ENCODE measurements at regions not wholly inside any gene's neighbourhood (a gene's known extent, or its start where the extent isn't known, plus 50 kb on each side); places are given as distances from the start of the nearest gene placed in this dataset.
"Not testable (repeated sequence)": the region's sequence is repeated elsewhere in the genome, so short reads cannot be mapped to it uniquely, and the experiment has no call there.

GRCh38 chr2:72078773-72079172 lies 68.9 kb downstream of the CYP26B1 start:
- H3K36me3 Mint-ChIP-seq, result no peaks in the 10 kb centered on the region
- ATAC-seq, result no peak
- H3K9me3 Mint-ChIP-seq, result peaks cover 6% of the 10 kb centered on the region
- no peak overlapping the region for H3K4me3 Mint-ChIP-seq
- H3K4me1 Mint-ChIP-seq, result no peaks in the 10 kb centered on the region
- no peak overlapping the region for H3K27ac Mint-ChIP-seq
- H3K27me3 Mint-ChIP-seq, result peaks cover 5% of the 10 kb centered on the region

- Mint-ChIP-seq H3K36me3 (no peaks in the 10 kb centered on the region), H3K9me3 (peaks cover 9% of the 10 kb centered on the region), H3K4me1 (no peaks in the 10 kb centered on the region), H3K4me3 (no peak overlapping the region), H3K27ac (no peak overlapping the region), H3K27me3 (peaks cover 5% of the 10 kb centered on the region)
- ATAC-seq, result no peak
Measured at GRCh38 chr2:72077702-72078169, 69.9 kb downstream of the CYP26B1 start.

- H3K4me3 Mint-ChIP-seq, H3K4me1 Mint-ChIP-seq: not testable (repeated sequence)
- peaks cover 13% of the 10 kb centered on the region for H3K9me3 Mint-ChIP-seq
Measured at GRCh38 chr2:72073373-72073772, 74.3 kb downstream of the CYP26B1 start.

GRCh38 chr2:72064197-72064596 lies 83.5 kb downstream of the CYP26B1 start:
- not testable (repeated sequence) for H3K4me1 Mint-ChIP-seq, H3K4me3 Mint-ChIP-seq, ATAC-seq, H3K36me3 Mint-ChIP-seq, H3K27ac Mint-ChIP-seq, H3K9me3 Mint-ChIP-seq
- H3K27me3 Mint-ChIP-seq, result peaks cover 39% of the 10 kb centered on the region

More at GRCh38 chr2:72073373-72073772, 74.3 kb downstream of the CYP26B1 start:
- not testable (repeated sequence) for H3K27ac Mint-ChIP-seq, H3K36me3 Mint-ChIP-seq, H3K27me3 Mint-ChIP-seq, ATAC-seq

- Mint-ChIP-seq H3K4me3 (no peak overlapping the region), H3K27ac (no peak overlapping the region), H3K9me3 (no peaks in the 10 kb centered on the region), H3K4me1 (no peaks in the 10 kb centered on the region), H3K27me3 (peaks cover 54% of the 10 kb centered on the region), H3K36me3 (no peaks in the 10 kb centered on the region)
- ATAC-seq, result no peak
Measured at GRCh38 chr2:72062336-72062735, 85.3 kb downstream of the CYP26B1 start.

- no peak for ATAC-seq
- Mint-ChIP-seq H3K36me3 (no peaks in the 10 kb centered on the region), H3K4me1 (no peaks in the 10 kb centered on the region), H3K27ac (no peak overlapping the region), H3K27me3 (peaks cover 44% of the 10 kb centered on the region), H3K4me3 (no peak overlapping the region), H3K9me3 (no peaks in the 10 kb centered on the region)
Measured at GRCh38 chr2:72057308-72057707, 90.4 kb downstream of the CYP26B1 start.

- H3K4me3 Mint-ChIP-seq, result no peak overlapping the region
- H3K9me3 Mint-ChIP-seq, result peaks cover 11% of the 10 kb centered on the region
- no peak for ATAC-seq
- H3K27me3 Mint-ChIP-seq, result no peaks in the 10 kb centered on the region
- H3K36me3 Mint-ChIP-seq, result no peaks in the 10 kb centered on the region
- no peaks in the 10 kb centered on the region for H3K4me1 Mint-ChIP-seq
- H3K27ac Mint-ChIP-seq, result no peak overlapping the region
Measured at GRCh38 chr2:72051971-72052505, 95.6 kb downstream of the CYP26B1 start.

GRCh38 chr2:72051204-72051603 lies 96.5 kb downstream of the CYP26B1 start:
- ATAC-seq, result no peak
- no peaks in the 10 kb centered on the region for H3K27me3 Mint-ChIP-seq
- no peaks in the 10 kb centered on the region for H3K4me1 Mint-ChIP-seq
- peaks cover 13% of the 10 kb centered on the region for H3K9me3 Mint-ChIP-seq
- no peak overlapping the region for H3K27ac Mint-ChIP-seq
- H3K4me3 Mint-ChIP-seq, result no peak overlapping the region
- no peaks in the 10 kb centered on the region for H3K36me3 Mint-ChIP-seq

GRCh38 chr2:72050734-72051133 lies 96.9 kb downstream of the CYP26B1 start:
- H3K9me3 Mint-ChIP-seq, result peaks cover 13% of the 10 kb centered on the region
- no peak overlapping the region for H3K4me3 Mint-ChIP-seq
- H3K4me1 Mint-ChIP-seq, result no peaks in the 10 kb centered on the region
- no peaks in the 10 kb centered on the region for H3K27me3 Mint-ChIP-seq
- ATAC-seq, result no peak
- no peak overlapping the region for H3K27ac Mint-ChIP-seq
- no peaks in the 10 kb centered on the region for H3K36me3 Mint-ChIP-seq

GRCh38 chr2:72048881-72049477 lies 98.7 kb downstream of the CYP26B1 start:
- Mint-ChIP-seq H3K27ac (no peak overlapping the region), H3K27me3 (no peaks in the 10 kb centered on the region), H3K9me3 (peaks cover 16% of the 10 kb centered on the region), H3K4me3 (no peak overlapping the region), H3K4me1 (no peaks in the 10 kb centered on the region), H3K36me3 (no peaks in the 10 kb centered on the region)
- no peak for ATAC-seq

GRCh38 chr2:72043985-72044384 lies 103.7 kb downstream of the CYP26B1 start:
- no peak overlapping the region for H3K4me3 Mint-ChIP-seq
- no peaks in the 10 kb centered on the region for H3K36me3 Mint-ChIP-seq
- no peaks in the 10 kb centered on the region for H3K4me1 Mint-ChIP-seq
- H3K9me3 Mint-ChIP-seq, result peaks cover 24% of the 10 kb centered on the region
- no peaks in the 10 kb centered on the region for H3K27me3 Mint-ChIP-seq
- no peak overlapping the region for H3K27ac Mint-ChIP-seq
- ATAC-seq, result no peak

- Mint-ChIP-seq H3K27ac (no peak overlapping the region), H3K4me3 (no peak overlapping the region), H3K36me3 (no peaks in the 10 kb centered on the region), H3K27me3 (no peaks in the 10 kb centered on the region), H3K9me3 (peaks cover 11% of the 10 kb centered on the region), H3K4me1 (no peaks in the 10 kb centered on the region)
- no peak for ATAC-seq
Measured at GRCh38 chr2:72041638-72042111, 106.0 kb downstream of the CYP26B1 start.

GRCh38 chr2:72040629-72041571 lies 106.8 kb downstream of the CYP26B1 start:
- Mint-ChIP-seq H3K36me3 (no peaks in the 10 kb centered on the region), H3K27me3 (peaks cover 1% of the 10 kb centered on the region), H3K4me3 (no peak overlapping the region), H3K4me1 (no peaks in the 10 kb centered on the region), H3K9me3 (peaks cover 11% of the 10 kb centered on the region), H3K27ac (no peak overlapping the region)
- no peak for ATAC-seq

GRCh38 chr2:72038524-72038923 lies 109.1 kb downstream of the CYP26B1 start:
- Mint-ChIP-seq H3K9me3 (peaks cover 4% of the 10 kb centered on the region), H3K27ac (no peak overlapping the region)

GRCh38 chr2:72037261-72037666 lies 110.4 kb downstream of the CYP26B1 start:
- Mint-ChIP-seq H3K4me1 (no peaks in the 10 kb centered on the region), H3K36me3 (no peaks in the 10 kb centered on the region), H3K27me3 (peaks cover 16% of the 10 kb centered on the region), H3K4me3 (no peak overlapping the region), H3K9me3 (peaks cover 3% of the 10 kb centered on the region), H3K27ac (no peak overlapping the region)
- no peak for ATAC-seq

More at GRCh38 chr2:72038524-72038923, 109.1 kb downstream of the CYP26B1 start:
- peaks cover 14% of the 10 kb centered on the region for H3K27me3 Mint-ChIP-seq
- H3K4me1 Mint-ChIP-seq, result no peaks in the 10 kb centered on the region
- ATAC-seq, result no peak
- H3K4me3 Mint-ChIP-seq, result no peak overlapping the region
- H3K36me3 Mint-ChIP-seq, result no peaks in the 10 kb centered on the region

All from stimulated activated memory B cell treated with anti-CD40 and anti-IgM and Interleukin-4, amounts not matched to agents 10 μg/mL and 1 μg/mL and 100 μg/mL, for 72 hours (primary cell).